Activated naive CD8-positive, alpha-beta T cell (primary cell): ENCODE measurements at regions not wholly inside any gene's neighbourhood (a gene's known extent, or its start where the extent isn't known, plus 50 kb on each side); places are given as distances from the start of the nearest gene placed in this dataset.
A peak's percentile ranks its signal among the peaks of the same experiment; 100 is the strongest.

Experiments used
- H3K27ac Mint-ChIP-seq: one replicate; pipeline ENCODE4 v1.8.0; 2021; ENCODE audit warnings: mixed read lengths
- H3K27me3 Mint-ChIP-seq: one replicate; pipeline ENCODE4 v1.8.0; 2021; ENCODE audit warnings: mixed read lengths
- H3K36me3 Mint-ChIP-seq: one replicate; pipeline ENCODE4 v1.8.0; 2021; ENCODE audit warnings: mixed read lengths
- H3K4me1 Mint-ChIP-seq: one replicate; pipeline ENCODE4 v1.8.0; 2021; ENCODE audit warnings: low read depth, mixed read lengths
- H3K4me3 Mint-ChIP-seq: one replicate; pipeline ENCODE4 v1.8.0; 2021; ENCODE audit warnings: mild to moderate bottlenecking, mixed read lengths
- H3K9me3 Mint-ChIP-seq: one replicate; pipeline ENCODE4 v1.8.0; 2021; ENCODE audit warnings: low read depth, mixed read lengths

- H3K9me3 Mint-ChIP-seq: peaks cover 7% of the 10 kb centered on the region
- peak overlapping the region; percentile 20 for H3K4me3 Mint-ChIP-seq
- no peak overlapping the region for H3K27ac Mint-ChIP-seq
- no peaks in the 10 kb centered on the region for H3K36me3 Mint-ChIP-seq
- H3K4me1 Mint-ChIP-seq: peaks cover 3% of the 10 kb centered on the region
- peaks cover 7% of the 10 kb centered on the region for H3K27me3 Mint-ChIP-seq
These were observed 61.5 kb downstream of the TBXT start for GRCh38 chr6:166106076-166106686.

DNA sequence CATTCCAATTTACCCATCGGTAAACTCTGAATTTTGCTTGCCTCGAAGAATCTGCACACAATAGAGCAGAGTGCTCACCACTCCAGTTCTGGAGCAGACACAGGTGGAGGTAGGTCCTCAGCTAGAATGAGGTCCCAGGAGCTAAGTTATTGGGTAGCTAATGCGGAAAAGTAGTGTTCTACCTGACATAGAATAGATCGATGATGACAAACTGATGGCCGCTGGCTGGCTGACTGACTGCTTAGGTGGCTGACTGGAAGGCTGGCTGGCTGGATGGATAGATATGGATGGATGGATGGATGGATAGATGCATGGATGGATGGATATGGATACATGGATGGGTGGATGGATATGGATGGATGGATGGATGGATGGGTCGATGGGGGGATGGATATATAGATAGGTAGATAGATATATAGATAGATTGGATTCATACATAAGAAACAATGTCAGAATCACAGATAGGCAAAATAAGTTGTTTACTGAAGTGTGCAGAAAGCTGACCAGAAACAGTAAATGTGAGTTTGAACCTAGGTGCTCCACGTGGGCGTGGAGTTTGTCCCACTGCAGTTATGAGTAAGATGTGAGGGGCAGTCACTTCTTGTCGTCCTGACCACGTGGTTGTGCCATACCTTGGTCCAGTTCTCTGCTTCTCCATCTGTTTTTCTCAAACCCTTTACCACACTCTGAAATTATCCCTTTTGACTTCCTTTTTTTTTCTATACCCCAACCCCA is 62.1 kb downstream of the TBXT start:
- H3K27ac Mint-ChIP-seq: no peak overlapping the region
- H3K4me3 Mint-ChIP-seq: peak overlapping the region; percentile 20
- H3K9me3 Mint-ChIP-seq: peaks cover 7% of the 10 kb centered on the region
- no peaks in the 10 kb centered on the region for H3K36me3 Mint-ChIP-seq
- peaks cover 8% of the 10 kb centered on the region for H3K27me3 Mint-ChIP-seq
- H3K4me1 Mint-ChIP-seq: peaks cover 3% of the 10 kb centered on the region

DNA sequence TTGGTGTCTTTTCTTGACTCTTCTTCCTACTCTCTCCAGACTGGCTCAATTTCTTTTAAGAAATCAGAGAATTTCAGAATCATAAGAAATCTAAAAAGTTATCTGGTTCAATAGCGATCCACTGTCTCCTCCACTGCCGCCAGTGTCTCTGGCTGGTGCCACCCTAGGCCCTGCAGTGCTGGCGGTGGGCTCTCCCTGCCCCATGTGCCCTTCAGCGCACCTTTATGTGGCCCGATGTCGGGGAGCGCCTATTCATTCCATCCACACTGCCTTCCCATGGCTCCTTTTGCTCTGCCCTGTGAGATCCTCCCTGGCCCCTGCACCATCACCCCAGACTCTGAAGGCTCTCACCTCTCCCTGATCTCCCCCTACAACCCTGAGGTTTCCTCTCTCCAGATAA is 62.8 kb downstream of the TBXT start:
- Mint-ChIP-seq H3K4me1 (peaks cover 3% of the 10 kb centered on the region), H3K27ac (no peak overlapping the region)

DNA sequence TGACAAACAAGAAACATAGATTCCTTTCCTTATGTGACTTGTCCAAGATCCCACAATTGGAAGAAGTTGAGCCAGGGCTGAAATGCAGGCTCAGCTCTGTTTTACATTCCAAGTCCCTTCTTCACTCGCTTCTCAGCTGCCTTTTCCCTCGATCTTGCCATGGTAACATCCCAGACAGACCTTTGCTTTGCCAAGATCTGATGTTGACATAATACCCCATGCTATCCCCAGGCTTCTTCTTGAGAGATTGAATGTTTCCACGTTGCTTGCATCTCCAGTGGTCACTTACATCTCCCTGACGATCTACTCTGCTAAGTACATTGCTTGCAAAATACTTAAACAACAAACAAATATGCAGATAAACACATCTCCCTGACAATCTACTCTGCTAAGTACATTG is 63.5 kb downstream of the TBXT start:
- no peak overlapping the region for H3K27ac Mint-ChIP-seq
- H3K36me3 Mint-ChIP-seq: no peaks in the 10 kb centered on the region
- H3K4me1 Mint-ChIP-seq: peaks cover 3% of the 10 kb centered on the region
- peaks cover 4% of the 10 kb centered on the region for H3K27me3 Mint-ChIP-seq
- peaks cover 7% of the 10 kb centered on the region for H3K9me3 Mint-ChIP-seq
- H3K4me3 Mint-ChIP-seq: no peak overlapping the region

More for the DNA sequence above, 62.8 kb downstream of the TBXT start:
- H3K27me3 Mint-ChIP-seq: peaks cover 6% of the 10 kb centered on the region
- no peak overlapping the region for H3K4me3 Mint-ChIP-seq
- H3K36me3 Mint-ChIP-seq: no peaks in the 10 kb centered on the region
- H3K9me3 Mint-ChIP-seq: peaks cover 7% of the 10 kb centered on the region

- Mint-ChIP-seq H3K27me3 (peaks cover 6% of the 10 kb centered on the region), H3K4me1 (peaks cover 5% of the 10 kb centered on the region), H3K27ac (no peak overlapping the region)
These were observed 65.7 kb downstream of the TBXT start for GRCh38 chr6:166101819-166102419.

DNA sequence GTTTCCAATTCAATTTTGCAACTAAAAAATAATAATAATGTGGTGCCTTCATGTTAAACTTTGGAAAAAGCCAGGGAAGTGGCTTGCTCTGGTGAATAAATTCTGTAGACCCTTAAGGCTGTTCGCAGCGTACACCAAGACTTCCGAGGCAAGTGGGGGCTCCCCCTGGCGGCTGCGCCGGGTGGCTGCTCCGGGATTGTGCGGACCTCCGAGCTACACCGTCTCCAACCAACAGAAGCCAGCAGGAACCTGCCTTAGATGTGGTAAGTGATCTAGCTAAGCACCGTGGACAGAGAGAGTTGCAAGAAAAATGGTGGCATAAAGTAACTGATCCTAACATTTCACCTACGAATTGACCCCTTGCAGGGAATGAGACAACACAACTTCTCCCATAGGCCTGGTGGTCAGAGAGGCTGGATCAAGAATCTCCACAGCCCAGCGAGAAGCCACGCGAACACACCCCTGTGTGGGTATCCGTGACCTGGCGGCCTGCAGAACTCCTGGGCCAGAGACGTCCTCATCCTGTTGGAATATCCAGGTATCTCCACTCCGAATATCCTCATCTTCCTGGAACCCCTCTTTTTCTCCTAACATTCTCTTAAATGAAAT is 69.6 kb downstream of the TBXT start:
- Mint-ChIP-seq H3K9me3 (peaks cover 7% of the 10 kb centered on the region), H3K36me3 (no peaks in the 10 kb centered on the region), H3K4me3 (peak overlapping the region; percentile 33), H3K27me3 (peaks cover 24% of the 10 kb centered on the region), H3K4me1 (peaks cover 2% of the 10 kb centered on the region), H3K27ac (no peak overlapping the region)

More at GRCh38 chr6:166101819-166102419, 65.7 kb downstream of the TBXT start:
- Mint-ChIP-seq H3K9me3 (peaks cover 7% of the 10 kb centered on the region), H3K4me3 (no peak overlapping the region), H3K36me3 (no peaks in the 10 kb centered on the region)

DNA sequence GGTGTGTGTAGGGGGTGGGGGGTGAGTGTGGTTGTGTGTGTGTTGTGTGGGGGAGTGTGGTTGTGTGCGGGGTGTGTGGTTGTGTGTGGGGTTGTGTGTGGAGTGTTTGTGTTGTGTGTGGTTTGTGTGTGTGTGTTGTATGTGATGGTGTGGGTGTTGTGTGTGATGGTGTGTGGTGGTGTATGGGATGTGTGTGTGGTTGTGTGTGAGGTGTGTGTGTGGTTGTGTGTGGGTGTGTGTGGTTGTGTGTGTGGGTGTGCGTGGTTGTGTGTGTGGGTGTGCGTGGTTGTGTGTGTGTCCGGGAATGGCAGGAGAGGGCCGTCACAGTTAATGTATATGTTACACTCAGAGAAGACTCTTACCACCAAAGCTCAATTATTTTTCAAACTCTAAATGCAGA is 79.8 kb downstream of the TBXT start:
- Mint-ChIP-seq H3K27ac (no peak overlapping the region), H3K4me1 (no peaks in the 10 kb centered on the region), H3K36me3 (no peaks in the 10 kb centered on the region), H3K9me3 (no peaks in the 10 kb centered on the region), H3K27me3 (peaks cover 5% of the 10 kb centered on the region), H3K4me3 (no peak overlapping the region)

- Mint-ChIP-seq H3K9me3 (no peaks in the 10 kb centered on the region), H3K36me3 (no peaks in the 10 kb centered on the region), H3K4me3 (no peak overlapping the region), H3K27ac (no peak overlapping the region), H3K4me1 (no peaks in the 10 kb centered on the region), H3K27me3 (peaks cover 4% of the 10 kb centered on the region)
These were observed 80.4 kb downstream of the TBXT start for GRCh38 chr6:166087246-166087645.

DNA sequence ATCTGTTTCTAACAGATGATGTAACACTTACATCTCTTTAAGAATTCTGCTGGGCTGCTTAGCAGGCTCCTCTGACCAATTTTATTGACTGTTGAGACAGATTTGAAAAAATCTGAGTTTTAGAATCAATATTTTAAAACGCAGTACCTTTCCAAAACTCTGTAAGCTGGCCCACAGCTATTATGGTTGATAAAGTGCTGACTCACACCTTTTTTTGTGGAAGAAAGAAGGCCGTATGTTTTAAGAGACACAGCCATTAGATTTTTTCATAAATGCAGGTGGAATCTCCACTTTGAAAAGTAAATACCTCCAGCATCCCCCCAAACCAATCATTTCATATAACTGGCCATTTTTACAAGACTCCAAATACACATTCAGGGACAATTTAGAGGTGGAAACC is 82.2 kb downstream of the TBXT start:
- Mint-ChIP-seq H3K27me3 (peaks cover 3% of the 10 kb centered on the region), H3K36me3 (no peaks in the 10 kb centered on the region), H3K4me1 (no peaks in the 10 kb centered on the region), H3K4me3 (no peak overlapping the region), H3K27ac (no peak overlapping the region), H3K9me3 (no peaks in the 10 kb centered on the region)

GRCh38 chr6:166084951-166085350 is 82.7 kb downstream of the TBXT start:
- no peak overlapping the region for H3K4me3 Mint-ChIP-seq
- no peaks in the 10 kb centered on the region for H3K36me3 Mint-ChIP-seq
- no peak overlapping the region for H3K27ac Mint-ChIP-seq
- H3K27me3 Mint-ChIP-seq: peaks cover 3% of the 10 kb centered on the region
- H3K4me1 Mint-ChIP-seq: no peaks in the 10 kb centered on the region
- H3K9me3 Mint-ChIP-seq: no peaks in the 10 kb centered on the region

DNA sequence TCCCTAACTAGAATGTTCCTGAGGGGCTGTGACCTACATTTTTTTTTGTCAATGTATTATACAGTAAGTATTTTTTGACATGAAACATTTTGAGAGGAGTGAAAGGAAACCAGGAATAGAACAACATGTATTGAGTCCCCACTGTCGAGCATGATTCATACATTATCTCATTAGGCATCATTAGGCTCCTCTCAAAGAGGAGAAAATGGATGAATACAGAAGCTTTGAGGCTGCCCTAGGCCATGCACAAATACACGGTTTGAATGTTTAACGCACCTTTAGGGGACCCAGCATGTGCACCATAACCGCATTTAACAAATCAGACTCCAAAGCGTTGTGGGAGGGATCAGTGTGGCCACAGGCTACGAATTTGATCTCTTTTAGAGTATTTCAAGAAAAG is 87.8 kb downstream of the TBXT start:
- Mint-ChIP-seq H3K27me3 (peaks cover 6% of the 10 kb centered on the region), H3K27ac (no peak overlapping the region), H3K9me3 (no peaks in the 10 kb centered on the region), H3K36me3 (no peaks in the 10 kb centered on the region), H3K4me3 (no peak overlapping the region), H3K4me1 (no peaks in the 10 kb centered on the region)

DNA sequence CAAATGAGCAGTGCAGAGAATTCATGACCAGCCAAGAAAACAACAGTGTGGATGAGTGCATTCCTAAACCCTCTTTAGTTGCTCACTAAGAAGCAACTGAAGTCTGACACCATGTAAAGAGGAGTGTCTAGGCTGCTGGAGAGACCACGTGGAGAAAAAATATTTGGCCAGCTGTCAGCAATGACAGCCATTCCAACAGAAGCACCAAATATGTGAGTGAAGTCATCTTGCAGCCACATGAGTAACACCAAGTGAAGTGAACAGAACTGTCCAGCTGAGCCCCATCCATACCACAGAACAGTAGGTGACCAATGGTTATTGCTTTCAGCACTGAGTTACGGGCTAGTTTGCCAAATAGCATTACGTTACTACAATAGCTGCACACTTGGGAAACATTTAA is 89.4 kb downstream of the TBXT start:
- no peak overlapping the region for H3K27ac Mint-ChIP-seq
- no peaks in the 10 kb centered on the region for H3K36me3 Mint-ChIP-seq
- no peak overlapping the region for H3K4me3 Mint-ChIP-seq
- no peaks in the 10 kb centered on the region for H3K9me3 Mint-ChIP-seq
- peaks cover 3% of the 10 kb centered on the region for H3K27me3 Mint-ChIP-seq
- no peaks in the 10 kb centered on the region for H3K4me1 Mint-ChIP-seq

GRCh38 chr6:166076625-166077024 is 91.0 kb downstream of the TBXT start:
- Mint-ChIP-seq H3K27ac (no peak overlapping the region), H3K27me3 (peaks cover 3% of the 10 kb centered on the region), H3K36me3 (no peaks in the 10 kb centered on the region), H3K9me3 (no peaks in the 10 kb centered on the region), H3K4me3 (no peak overlapping the region), H3K4me1 (no peaks in the 10 kb centered on the region)

DNA sequence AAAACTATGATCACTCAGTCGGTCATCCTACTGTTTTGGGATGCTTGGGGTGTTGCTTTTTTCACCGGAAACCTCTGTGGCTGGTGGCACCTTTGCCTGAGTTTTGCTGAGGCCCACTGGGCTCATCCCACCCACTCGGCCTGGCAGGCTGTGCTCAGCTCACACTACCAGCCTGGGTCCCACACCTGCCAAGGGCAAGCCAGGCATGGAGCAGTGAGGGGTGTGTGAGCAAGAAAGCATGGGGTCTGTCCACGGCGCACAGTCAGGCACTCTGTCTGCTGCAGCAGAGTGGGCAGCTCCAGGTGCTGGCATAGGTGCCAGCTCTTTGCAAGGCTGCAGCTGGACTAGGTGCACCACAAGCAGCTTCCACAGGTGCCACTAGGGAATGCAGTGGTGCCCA is 91.7 kb downstream of the TBXT start:
- Mint-ChIP-seq H3K27me3 (peaks cover 3% of the 10 kb centered on the region), H3K36me3 (no peaks in the 10 kb centered on the region), H3K4me1 (no peaks in the 10 kb centered on the region), H3K9me3 (no peaks in the 10 kb centered on the region), H3K27ac (no peak overlapping the region), H3K4me3 (no peak overlapping the region)

DNA sequence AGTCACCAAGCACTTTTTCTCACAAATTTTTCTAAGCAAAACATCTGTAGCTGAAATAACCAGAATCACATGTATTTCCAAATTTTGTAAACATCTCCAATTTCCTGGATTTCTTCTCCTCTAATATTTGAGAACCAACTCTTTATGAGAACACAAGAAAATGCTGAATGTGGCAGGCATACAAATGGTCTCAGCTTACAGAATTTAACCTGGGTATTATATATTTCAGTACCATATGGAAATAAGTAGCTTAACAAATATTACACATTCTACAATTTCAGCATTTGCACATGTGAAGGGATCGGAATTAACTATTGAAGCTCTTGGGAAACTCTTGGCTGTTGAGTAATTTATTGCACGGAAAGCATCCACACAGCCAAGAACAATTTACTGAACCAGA is 92.5 kb downstream of the TBXT start:
- Mint-ChIP-seq H3K27me3 (peaks cover 3% of the 10 kb centered on the region), H3K4me3 (no peak overlapping the region), H3K4me1 (no peaks in the 10 kb centered on the region), H3K27ac (no peak overlapping the region), H3K9me3 (peaks cover under 1% of the 10 kb centered on the region), H3K36me3 (no peaks in the 10 kb centered on the region)
